K562 (cell line): ENCODE measurements at regions not wholly inside any gene's neighbourhood (a gene's known extent, or its start where the extent isn't known, plus 50 kb on each side); places are given as distances from the start of the nearest gene placed in this dataset.

Experiments used
- ATAC-seq: fragments of 200-7000 bp; cut with Tn5 transposase; 3 replicates; pipeline ENCODE4 v1.9.1; 2020; ENCODE audit warnings: moderate library complexity
- BruUV-seq: library from RNA; stranded (reverse); fragments of 400-500 nt; replicated peaks from 2 replicates; lab custom pipeline; 2021; lab: Mats Ljungman, UMichigan
- CTCF ChIA-PET: fragments of 300-600 bp; formaldehyde crosslinking; extraction: SDS; loops from one replicate; lab custom pipeline; 2021; ENCODE audit warnings: low intra/inter-chr PET ratio; lab: Yijun Ruan, JAX
- POLR2A ChIA-PET: fragments of 300-600, 350-650 bp; sonication (Branson Sonifier 250); formaldehyde crosslinking; extraction: SDS; loops from one replicate; lab custom pipeline; 2021; ENCODE audit warnings: antibody characterized with exemption, inconsistent platforms; lab: Yijun Ruan, JAX
- DNase-seq, 4 experiments: peaks; one replicate each; pipeline versions ENCODE4 v3.0.0 to v3.0.0-alpha.2; 2011 to 2018; ENCODE audit warnings: low spot score in 3 of 4, mixed read lengths in 3 of 4; ENCODE audit errors: extremely low read depth in 1 of 4
- FAIRE-seq: peaks from 2 replicates; lab custom pipeline; 2011; peaks lifted over from hg19 to GRCh38; lab: Jason Lieb, UNC
- H2AFZ ChIP-seq: 2 replicates; pipeline ENCODE4 v1.6.0; 2011; ENCODE audit warnings: low read depth, low read length, control low read depth, inconsistent platforms
- H3K27ac ChIP-seq: fragments of 200-600 bp; 3 replicates; pipeline ENCODE4 v1.8.0; 2011; ENCODE audit warnings: low read depth, mild to moderate bottlenecking, control low read depth, inconsistent platforms, low read length, moderate library complexity, mixed read lengths; ENCODE audit errors: extremely low read depth
- H3K27me3 ChIP-seq, 2 experiments: fragments of 300-600 bp in 1 of 2; 2 replicates in 1 of 2; 3 replicates in 1 of 2; pipeline versions ENCODE4 v1.6.0 to v1.8.0; 2011; ENCODE audit warnings: inconsistent platforms in 2 of 2, low read length in 2 of 2, mild to moderate bottlenecking in 1 of 2, mixed read lengths in 1 of 2, moderate library complexity in 1 of 2; ENCODE audit not compliant: control insufficient read depth in 2 of 2, insufficient read depth in 2 of 2
- H3K36me3 ChIP-seq: fragments of 300-600 bp; 3 replicates; pipeline ENCODE4 v1.8.0; 2011; ENCODE audit warnings: mild to moderate bottlenecking, low read length, inconsistent platforms; ENCODE audit not compliant: control insufficient read depth, insufficient read depth
- H3K4me1 ChIP-seq, 2 experiments: fragments of 200-600 bp in 1 of 2; replicated peaks in 1 of 2; 2 replicates in 1 of 2; 3 replicates in 1 of 2; pipeline versions ENCODE4 v1.5.1 to v1.8.0; 2011; ENCODE audit warnings: inconsistent platforms in 2 of 2, low read length in 2 of 2, mild to moderate bottlenecking in 1 of 2, mixed read lengths in 1 of 2, moderate library complexity in 1 of 2; ENCODE audit not compliant: control insufficient read depth in 2 of 2, insufficient read depth in 2 of 2
- H3K4me2 ChIP-seq: 2 replicates; pipeline ENCODE4 v1.6.1; 2011; ENCODE audit warnings: low read length, control low read depth, inconsistent platforms, mixed read lengths; ENCODE audit not compliant: insufficient read depth
- H3K4me3 ChIP-seq: fragments of 200-600 bp; sonication (generic), shearing (Covaris generic); 2 replicates; pipeline ENCODE4 v1.5.1; 2016; ENCODE audit warnings: control low read depth, inconsistent platforms
- H3K79me2 ChIP-seq: fragments of 200-600 bp; 3 replicates; pipeline ENCODE4 v1.8.0; 2011; ENCODE audit warnings: low read length, inconsistent platforms; ENCODE audit not compliant: control insufficient read depth, insufficient read depth
- H3K9ac ChIP-seq, 2 experiments: 2 replicates each; pipeline versions ENCODE4 v1.6.0 to v1.6.1; 2011; ENCODE audit warnings: low read depth in 2 of 2, low read length in 2 of 2, control low read depth in 1 of 2, inconsistent platforms in 1 of 2, mild to moderate bottlenecking in 1 of 2, mixed read lengths in 1 of 2; ENCODE audit not compliant: insufficient read depth in 1 of 2
- H3K9me1 ChIP-seq: one replicate; pipeline ENCODE4 v1.6.0; 2011; ENCODE audit warnings: inconsistent platforms, mild to moderate bottlenecking, low read length, moderate library complexity; ENCODE audit not compliant: control insufficient read depth, insufficient read depth
- H3K9me3 ChIP-seq: replicated peaks from 2 replicates; pipeline ENCODE4 v1.5.1; 2011; ENCODE audit warnings: low read depth, low read length, inconsistent platforms; ENCODE audit not compliant: control insufficient read depth, insufficient read depth
- H4K20me1 ChIP-seq: replicated peaks from 2 replicates; pipeline ENCODE4 v1.6.1; 2011; ENCODE audit warnings: low read length, inconsistent platforms, mixed read lengths; ENCODE audit not compliant: control insufficient read depth, insufficient read depth
- ETS2 ChIP-seq: IDR thresholded peaks from 2 replicates; pipeline ENCODE4 v1.6.1; 2016; ENCODE audit warnings: borderline replicate concordance, missing genetic modification characterization, mild to moderate bottlenecking, moderate library complexity, missing compliant biosample characterization; ENCODE audit not compliant: poor library complexity, severe bottlenecking
- SMARCA4 ChIP-seq: fragments of 450-650 bp; IDR thresholded peaks from 2 replicates; pipeline ENCODE4 v1.6.1; 2016
- ZNF512 ChIP-seq: IDR thresholded peaks from 2 replicates; pipeline ENCODE4 v1.6.1; 2016; ENCODE audit warnings: missing genetic modification characterization, missing compliant biosample characterization
- WGBS: fragments of 100-300 bp; shearing (Covaris generic); methylation state at CpG from one replicate; pipeline ENCODE4 v1.1.6; 2016; ENCODE audit warnings: low coverage, mixed read lengths; ENCODE audit not compliant: insufficient coverage; ENCODE audit errors: missing lambda C conversion rate; 5-methylcytosine and 5-hydroxymethylcytosine counted together
- in situ Hi-C: fragments of 300-500 bp; cut with MboI; formaldehyde crosslinking; loops from 4 replicates; pipeline ENCODE4 v1.15.0; 2018; ENCODE audit warnings: inconsistent platforms, mixed read lengths
- intact Hi-C: fragments of 100-400 bp; cut with micrococcal nuclease; formaldehyde crosslinking; loops from 2 replicates; pipeline ENCODE4 v1.14.2; 2022

- no peak for TF ChIP-seq ETS2 (tag)
- TF ChIP-seq, all 486 proteins: peak for 0
Observed at GRCh38 chr3:124435467-124435866, 294.8 kb upstream of the UMPS start (continued).

GRCh38 chr3:124438813-124439212 is 291.4 kb upstream of the UMPS start:
- ATAC-seq (no peak), FAIRE-seq (no peak)
- WGBS, result 0% methylated on average over 3 of the region's 4 CpGs
- intact Hi-C loops, result no loop called here
- no TSS peak for BruUV-seq
- Histone ChIP-seq H3K4me2 (no peak overlapping the region), H3K36me3 (no peaks in the 10 kb centered on the region)
- TF ChIP-seq ZNF512 (tag) (peak; percentile 49), SMARCA4 (no peak)
- TF ChIP-seq, all 486 proteins: peak for 1
- Histone ChIP-seq H3K9me3 (no peaks in the 10 kb centered on the region), H3K4me3 (no peak overlapping the region), H3K79me2 (no peaks in the 10 kb centered on the region), H2AFZ (no peak overlapping the region), H3K9ac (no peak overlapping the region), H3K9me1 (no peaks in the 10 kb centered on the region), H3K4me1 (no peaks in the 10 kb centered on the region), H3K27me3 (no peaks in the 10 kb centered on the region), H4K20me1 (no peaks in the 10 kb centered on the region), H3K27ac (no peak overlapping the region)
- ChIA-PET CTCF (no interaction called here), POLR2A (interaction anchor here (1.2 kb wide), 1 partner anchor 22 kb away, joined by 4 read pairs; no protein-coding TSS in a partner anchor)
- peak in 2 of 4 experiments; percentile 5 to 9 for DNase-seq
- in situ Hi-C loops, result no loop called here
